ENCODE measurements at regions not wholly inside any gene's neighbourhood (a gene's known extent, or its start where the extent isn't known, plus 50 kb on each side); places are given as distances from the start of the nearest gene placed in this dataset.

DNA sequence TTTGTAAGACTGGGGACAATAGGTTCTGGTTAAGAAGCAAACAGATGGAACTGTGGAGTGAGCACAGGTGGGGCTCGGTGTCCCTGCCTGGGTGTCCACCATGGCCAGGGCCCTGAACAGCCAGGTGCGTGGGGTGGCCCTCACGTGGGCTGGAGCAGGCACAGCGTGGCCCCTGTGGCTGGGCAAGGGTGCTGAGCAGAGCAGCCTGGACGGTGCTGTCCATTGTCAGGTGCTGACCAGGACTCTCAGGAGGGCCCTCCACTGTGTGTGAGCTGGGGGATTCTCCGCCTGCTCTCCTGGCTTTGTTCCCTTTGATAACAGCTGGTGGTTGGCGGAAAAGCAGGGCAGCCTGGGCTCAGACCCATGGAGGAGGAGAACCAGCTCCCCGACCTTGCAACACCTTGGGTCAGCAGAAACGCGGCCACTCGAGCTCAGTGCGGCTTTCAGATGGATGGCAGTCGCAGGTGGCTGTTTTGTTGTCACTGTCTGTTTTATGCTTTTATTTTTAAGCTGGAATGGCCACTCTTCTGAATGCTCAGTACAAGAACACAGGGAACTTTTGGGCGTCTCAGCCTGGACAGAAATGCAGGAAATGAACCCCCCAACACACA lies 273.9 kb upstream of the ADARB2 start:
- H3K27me3 Mint-ChIP-seq (ENCODE audit: low read depth), result no peaks in the 10 kb centered on the region

DNA sequence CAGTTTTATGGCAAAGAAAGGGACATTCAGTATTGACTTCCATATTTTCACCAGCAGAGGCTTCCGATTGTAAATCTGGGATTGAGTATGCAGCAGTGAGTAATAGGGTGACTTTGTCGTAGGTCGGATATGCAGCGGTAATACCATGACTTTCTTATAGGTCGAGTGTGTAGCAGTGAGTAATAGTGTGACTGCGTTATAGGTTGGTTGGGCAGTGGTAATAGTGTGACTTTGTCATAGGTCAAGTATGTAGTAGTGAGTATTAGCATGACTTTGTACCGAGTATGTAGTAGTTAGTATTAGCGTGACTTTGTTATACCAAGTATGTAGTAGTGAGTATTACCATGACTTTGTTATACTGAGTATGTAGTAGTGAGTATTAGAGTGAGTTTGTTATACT lies 268.2 kb upstream of the ADARB2 start:
- DNase-seq (no peak), ATAC-seq (no peak)
- Mint-ChIP-seq H3K4me1 (ENCODE audit: low read depth) (no peaks in the 10 kb centered on the region), H3K36me3 (ENCODE audit: insufficient read depth) (no peaks in the 10 kb centered on the region), H3K4me3 (no peak overlapping the region), H3K9me3 (no peaks in the 10 kb centered on the region), H3K27me3 (ENCODE audit: low read depth) (no peaks in the 10 kb centered on the region)

More for the DNA sequence above, 273.9 kb upstream of the ADARB2 start:
- ATAC-seq, result no peak
- Mint-ChIP-seq H3K4me3 (no peak overlapping the region), H3K9me3 (no peaks in the 10 kb centered on the region), H3K4me1 (ENCODE audit: low read depth) (peaks cover 2% of the 10 kb centered on the region), H3K36me3 (ENCODE audit: insufficient read depth) (no peaks in the 10 kb centered on the region)
- no peak for DNase-seq

GRCh38 chr10:1992930-1993329 lies 255.6 kb upstream of the ADARB2 start:
- no peak for DNase-seq
- Mint-ChIP-seq H3K27me3 (ENCODE audit: low read depth) (no peaks in the 10 kb centered on the region), H3K36me3 (ENCODE audit: insufficient read depth) (no peaks in the 10 kb centered on the region), H3K4me3 (no peak overlapping the region), H3K9me3 (peaks cover 3% of the 10 kb centered on the region), H3K4me1 (ENCODE audit: low read depth) (peaks cover 1% of the 10 kb centered on the region)
- ATAC-seq, result no peak

DNA sequence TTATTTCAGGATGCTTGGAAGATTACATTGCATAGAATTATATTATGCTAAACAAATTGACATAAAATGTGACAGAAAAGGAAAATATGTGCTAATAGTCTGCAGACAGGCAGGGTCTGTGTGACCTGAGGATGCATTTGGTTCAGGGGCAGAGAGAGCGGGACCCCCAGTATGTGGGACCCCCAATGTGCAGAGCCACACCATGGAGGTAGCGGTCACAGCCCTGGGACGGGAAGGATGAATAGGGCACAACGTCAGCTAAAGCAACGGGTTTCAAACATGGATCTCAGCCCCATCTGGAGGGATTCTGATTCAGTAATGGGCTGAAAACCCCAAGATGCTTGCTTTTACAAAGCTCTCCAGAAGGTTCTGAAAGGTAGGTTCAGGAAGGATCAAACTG lies 251.8 kb upstream of the ADARB2 start:
- no peak for ATAC-seq
- no peak for DNase-seq
- Mint-ChIP-seq H3K4me1 (ENCODE audit: low read depth) (no peaks in the 10 kb centered on the region), H3K27me3 (ENCODE audit: low read depth) (peaks cover 3% of the 10 kb centered on the region), H3K9me3 (peaks cover 3% of the 10 kb centered on the region), H3K4me3 (no peak overlapping the region), H3K36me3 (ENCODE audit: insufficient read depth) (no peaks in the 10 kb centered on the region)

DNA sequence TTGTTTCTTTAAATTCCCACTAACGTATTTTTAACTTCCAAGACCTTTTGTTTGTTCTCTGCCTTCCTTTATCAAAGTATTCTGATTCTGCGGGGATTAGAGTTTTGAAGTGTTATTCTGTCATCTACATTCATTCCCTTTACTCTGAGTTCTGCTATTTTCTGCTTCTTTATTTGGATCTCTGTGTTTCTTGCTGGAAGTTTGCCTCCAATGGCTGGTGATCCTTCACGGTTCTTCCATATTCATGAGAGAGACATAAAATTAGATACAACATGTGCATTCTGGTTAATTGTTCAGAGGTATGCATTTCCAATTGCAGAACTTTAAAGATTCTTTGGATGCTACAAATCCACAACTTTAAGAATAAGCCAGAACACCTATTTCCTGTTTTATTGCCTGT lies 244.7 kb upstream of the ADARB2 start:
- H3K36me3 Mint-ChIP-seq (ENCODE audit: insufficient read depth), result no peaks in the 10 kb centered on the region
- DNase-seq (no peak), ATAC-seq (no peak)
- no peak overlapping the region for H3K4me3 Mint-ChIP-seq
- H3K27me3 Mint-ChIP-seq (ENCODE audit: low read depth), result peaks cover 3% of the 10 kb centered on the region
- H3K4me1 Mint-ChIP-seq (ENCODE audit: low read depth), result peaks cover 2% of the 10 kb centered on the region
- peaks cover 3% of the 10 kb centered on the region for H3K9me3 Mint-ChIP-seq

DNA sequence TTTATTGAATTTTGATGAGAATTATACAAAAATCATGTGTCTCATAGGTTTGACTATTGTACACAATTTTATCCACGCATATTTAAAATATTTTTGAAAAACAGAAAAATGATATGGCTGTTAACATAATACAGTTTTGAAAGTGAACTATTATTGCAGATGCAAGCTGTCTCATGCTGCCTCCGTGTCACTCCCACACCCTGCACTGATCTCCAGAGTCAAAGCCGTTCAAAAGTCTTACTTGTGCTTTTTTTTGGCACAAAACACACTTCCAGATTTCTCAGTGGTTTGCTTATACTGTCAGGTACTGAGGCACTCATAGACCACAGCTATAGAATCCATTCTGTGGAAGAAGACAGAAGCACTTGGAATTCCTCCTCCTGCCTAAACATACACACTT lies 243.1 kb upstream of the ADARB2 start:
- Mint-ChIP-seq H3K4me3 (no peak overlapping the region), H3K9me3 (peaks cover 3% of the 10 kb centered on the region), H3K4me1 (ENCODE audit: low read depth) (peaks cover 2% of the 10 kb centered on the region), H3K36me3 (ENCODE audit: insufficient read depth) (no peaks in the 10 kb centered on the region), H3K27me3 (ENCODE audit: low read depth) (peaks cover 2% of the 10 kb centered on the region)
- DNase-seq (no peak), ATAC-seq (no peak)

DNA sequence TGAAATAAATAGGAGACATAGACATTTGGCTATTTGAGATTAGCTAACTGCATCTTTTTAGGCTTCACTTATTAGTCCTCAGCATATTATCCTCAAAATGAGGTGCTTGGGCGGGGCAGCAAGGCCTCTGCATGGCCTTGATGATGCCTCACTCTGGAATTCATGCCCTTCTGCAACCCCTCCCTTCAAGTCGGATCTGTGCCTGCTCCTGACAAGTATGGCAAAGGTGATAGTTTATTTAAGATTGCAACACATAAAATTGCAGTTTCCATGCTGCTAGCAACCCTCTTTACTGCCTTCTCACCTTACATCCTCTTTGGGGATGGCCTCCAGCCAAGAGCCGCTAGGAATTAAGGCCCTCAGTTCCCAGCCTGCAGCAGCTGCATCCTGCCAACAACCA lies 241.3 kb upstream of the ADARB2 start:
- H3K27me3 Mint-ChIP-seq (ENCODE audit: low read depth), result no peaks in the 10 kb centered on the region
- peaks cover 2% of the 10 kb centered on the region for H3K4me1 Mint-ChIP-seq (ENCODE audit: low read depth)
- ATAC-seq (no peak), DNase-seq (no peak)
- no peaks in the 10 kb centered on the region for H3K36me3 Mint-ChIP-seq (ENCODE audit: insufficient read depth)
- H3K9me3 Mint-ChIP-seq, result peaks cover 3% of the 10 kb centered on the region
- no peak overlapping the region for H3K4me3 Mint-ChIP-seq

- Mint-ChIP-seq H3K9me3 (peaks cover 3% of the 10 kb centered on the region), H3K4me3 (no peak overlapping the region), H3K36me3 (ENCODE audit: insufficient read depth) (no peaks in the 10 kb centered on the region), H3K27me3 (ENCODE audit: low read depth) (no peaks in the 10 kb centered on the region), H3K4me1 (ENCODE audit: low read depth) (peaks cover 2% of the 10 kb centered on the region)
- ATAC-seq (no peak), DNase-seq (no peak)
Measured at GRCh38 chr10:1977461-1977860, 240.1 kb upstream of the ADARB2 start.

DNA sequence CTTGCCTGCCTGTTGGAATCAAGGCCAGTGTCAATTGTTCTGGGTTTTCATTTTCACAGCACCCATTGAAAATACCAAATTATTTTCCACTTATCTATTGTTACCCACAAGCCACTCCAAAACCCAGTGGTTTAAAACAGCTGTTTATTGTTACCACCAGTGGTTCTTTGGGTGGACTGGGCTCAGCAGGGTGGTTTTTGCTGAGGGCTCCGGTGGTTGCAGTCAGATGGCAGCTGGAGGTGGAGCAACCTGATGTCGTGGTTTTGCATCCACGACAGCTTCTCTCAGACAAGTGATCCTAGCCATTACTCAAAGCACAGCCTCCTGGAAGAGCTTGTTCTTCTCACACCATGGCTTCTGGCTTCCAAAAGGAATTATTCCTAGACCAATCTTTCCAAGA lies 235.1 kb upstream of the ADARB2 start:
- Mint-ChIP-seq H3K9me3 (no peaks in the 10 kb centered on the region), H3K36me3 (ENCODE audit: insufficient read depth) (no peaks in the 10 kb centered on the region), H3K4me3 (no peak overlapping the region), H3K4me1 (ENCODE audit: low read depth) (no peaks in the 10 kb centered on the region), H3K27me3 (ENCODE audit: low read depth) (no peaks in the 10 kb centered on the region)
- ATAC-seq, result no peak
- DNase-seq, result no peak

GRCh38 chr10:1968257-1969033 lies 231.1 kb upstream of the ADARB2 start:
- Mint-ChIP-seq H3K4me3 (no peak overlapping the region), H3K27me3 (ENCODE audit: low read depth) (no peaks in the 10 kb centered on the region), H3K36me3 (ENCODE audit: insufficient read depth) (no peaks in the 10 kb centered on the region), H3K9me3 (no peaks in the 10 kb centered on the region), H3K4me1 (ENCODE audit: low read depth) (no peaks in the 10 kb centered on the region)
- ATAC-seq (no peak), DNase-seq (no peak)

- Mint-ChIP-seq H3K36me3 (ENCODE audit: insufficient read depth) (no peaks in the 10 kb centered on the region), H3K9me3 (no peaks in the 10 kb centered on the region), H3K27me3 (ENCODE audit: low read depth) (no peaks in the 10 kb centered on the region), H3K4me1 (ENCODE audit: low read depth) (no peaks in the 10 kb centered on the region), H3K4me3 (no peak overlapping the region)
- no peak for ATAC-seq
- DNase-seq, result no peak
Measured at GRCh38 chr10:1966712-1967376, 229.5 kb upstream of the ADARB2 start.

DNA sequence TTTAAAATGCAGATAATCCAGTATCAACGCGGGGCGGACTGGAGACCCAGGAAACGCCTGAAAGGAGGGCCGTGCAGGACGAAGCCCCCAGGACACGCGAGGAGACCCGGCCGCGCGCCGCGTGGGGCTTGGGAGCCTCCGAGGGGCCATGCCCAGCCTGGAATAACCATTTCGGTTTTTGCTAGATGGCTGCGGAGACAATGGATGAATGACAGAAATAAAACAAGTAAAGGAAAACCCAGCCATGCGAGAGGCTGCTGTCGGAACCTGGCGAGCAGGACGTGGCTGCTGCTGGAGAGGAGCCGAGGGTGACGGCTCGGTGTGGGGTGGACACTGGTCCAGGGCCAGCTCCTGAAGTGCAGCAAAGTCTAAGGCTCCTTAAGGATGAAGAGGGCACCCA lies 227.2 kb upstream of the ADARB2 start:
- no peak for DNase-seq

GRCh38 chr10:1963341-1963740 lies 226.0 kb upstream of the ADARB2 start:
- no peak for DNase-seq

More for the DNA sequence above, 227.2 kb upstream of the ADARB2 start:
- H3K27me3 Mint-ChIP-seq (ENCODE audit: low read depth), result no peaks in the 10 kb centered on the region
- ATAC-seq, result no peak
- no peaks in the 10 kb centered on the region for H3K4me1 Mint-ChIP-seq (ENCODE audit: low read depth)
- no peaks in the 10 kb centered on the region for H3K36me3 Mint-ChIP-seq (ENCODE audit: insufficient read depth)
- H3K9me3 Mint-ChIP-seq, result no peaks in the 10 kb centered on the region
- no peak overlapping the region for H3K4me3 Mint-ChIP-seq

DNA sequence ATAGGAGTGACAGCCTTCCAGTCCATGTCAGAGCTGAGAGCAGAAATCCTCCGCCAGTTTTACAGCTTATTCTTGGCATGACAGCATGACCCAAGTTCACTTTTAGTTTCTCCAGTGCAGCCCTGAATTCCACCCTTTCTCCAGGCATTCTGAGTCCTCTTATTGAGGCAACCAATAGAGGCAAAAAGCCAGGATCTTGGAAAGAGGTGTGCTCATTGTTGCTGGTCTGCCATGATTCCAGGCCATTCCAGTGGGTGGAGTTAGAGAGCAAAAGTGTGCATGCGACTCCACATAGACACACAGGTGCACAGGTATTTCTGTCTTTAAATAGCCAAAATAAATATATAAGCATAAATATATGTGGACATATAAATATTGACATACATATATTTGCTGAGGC lies 224.7 kb upstream of the ADARB2 start:
- Mint-ChIP-seq H3K9me3 (no peaks in the 10 kb centered on the region), H3K27me3 (ENCODE audit: low read depth) (no peaks in the 10 kb centered on the region), H3K4me3 (no peak overlapping the region), H3K36me3 (ENCODE audit: insufficient read depth) (no peaks in the 10 kb centered on the region), H3K4me1 (ENCODE audit: low read depth) (peaks cover 12% of the 10 kb centered on the region)
- no peak for ATAC-seq
- DNase-seq, result no peak

More at GRCh38 chr10:1963341-1963740, 226.0 kb upstream of the ADARB2 start:
- Mint-ChIP-seq H3K36me3 (ENCODE audit: insufficient read depth) (no peaks in the 10 kb centered on the region), H3K4me1 (ENCODE audit: low read depth) (peaks cover under 1% of the 10 kb centered on the region), H3K27me3 (ENCODE audit: low read depth) (no peaks in the 10 kb centered on the region), H3K4me3 (no peak overlapping the region), H3K9me3 (no peaks in the 10 kb centered on the region)
- no peak for ATAC-seq

DNA sequence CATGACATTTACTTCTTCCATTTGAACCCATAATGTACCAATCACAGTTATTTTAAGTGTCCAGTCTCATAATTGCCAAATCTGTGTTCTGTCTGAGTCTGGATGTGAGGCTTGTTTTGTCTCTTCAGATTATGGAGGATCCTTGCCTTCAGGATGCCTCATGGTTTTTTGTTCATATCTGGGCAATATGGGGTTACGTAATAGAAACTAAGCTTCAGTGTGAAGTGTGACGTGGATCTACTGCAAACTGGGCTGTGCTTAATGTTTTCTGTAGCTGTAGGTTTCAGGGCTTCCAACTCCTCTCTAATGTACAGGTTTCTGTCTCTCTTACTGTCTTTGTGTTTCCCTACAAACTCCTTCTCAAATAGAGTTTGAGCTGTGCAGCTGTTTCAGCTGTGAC lies 223.7 kb upstream of the ADARB2 start:
- no peak for ATAC-seq
- Mint-ChIP-seq H3K4me3 (no peak overlapping the region), H3K27me3 (ENCODE audit: low read depth) (no peaks in the 10 kb centered on the region), H3K9me3 (no peaks in the 10 kb centered on the region), H3K4me1 (ENCODE audit: low read depth) (peaks cover 18% of the 10 kb centered on the region), H3K36me3 (ENCODE audit: insufficient read depth) (no peaks in the 10 kb centered on the region)
- no peak for DNase-seq

Measured in activated T-cell treated with anti-CD3 and anti-CD28 coated beads, Interleukin-2, amount 50 U/mL, for 4 hours (primary cell).